Fibroblast of lung (primary cell): ENCODE measurements at regions not wholly inside any gene's neighbourhood (a gene's known extent, or its start where the extent isn't known, plus 50 kb on each side); places are given as distances from the start of the nearest gene placed in this dataset.

Experiments used
- EZH2 ChIP-seq: IDR thresholded peaks from 2 replicates; pipeline ENCODE4 v1.5.1; 2012; ENCODE audit warnings: low read length, control low read depth, mild to moderate bottlenecking; ENCODE audit errors: missing control alignments
- TF ChIP-seq, protein P1 (sequence below), 2 donors: IDR thresholded peaks in 1 of 2; conservative IDR thresholded peaks in 1 of 2; 1 replicate in 1 of 2; 2 replicates in 1 of 2; pipeline ENCODE4 v1.5.1; 2011 to 2012; ENCODE audit warnings: low read length in 2 of 2, control low read depth in 1 of 2, inconsistent platforms in 1 of 2, low read depth in 1 of 2, mild to moderate bottlenecking in 1 of 2

DNA sequence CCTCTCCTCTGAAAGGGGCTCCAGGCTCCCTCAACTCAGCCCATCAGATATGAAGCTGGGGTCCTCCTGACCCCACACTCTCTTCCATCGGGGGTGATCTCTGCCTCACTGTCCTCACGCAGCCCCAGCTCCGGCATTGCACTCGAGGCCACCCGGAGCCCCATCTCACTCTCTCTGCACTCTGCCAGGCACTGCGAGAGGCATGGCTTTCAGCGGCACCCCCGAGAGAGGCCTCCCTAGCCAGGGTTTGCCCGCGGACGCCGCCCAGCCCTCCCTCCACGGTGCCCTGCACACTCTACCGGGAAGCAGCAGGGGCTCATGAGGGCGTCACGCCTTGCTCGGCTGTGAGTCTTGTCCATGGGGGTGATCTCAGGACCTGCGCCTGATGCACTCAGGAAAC, 436.2 kb downstream of the BRD1 start:
- TF ChIP-seq, protein P1, sequence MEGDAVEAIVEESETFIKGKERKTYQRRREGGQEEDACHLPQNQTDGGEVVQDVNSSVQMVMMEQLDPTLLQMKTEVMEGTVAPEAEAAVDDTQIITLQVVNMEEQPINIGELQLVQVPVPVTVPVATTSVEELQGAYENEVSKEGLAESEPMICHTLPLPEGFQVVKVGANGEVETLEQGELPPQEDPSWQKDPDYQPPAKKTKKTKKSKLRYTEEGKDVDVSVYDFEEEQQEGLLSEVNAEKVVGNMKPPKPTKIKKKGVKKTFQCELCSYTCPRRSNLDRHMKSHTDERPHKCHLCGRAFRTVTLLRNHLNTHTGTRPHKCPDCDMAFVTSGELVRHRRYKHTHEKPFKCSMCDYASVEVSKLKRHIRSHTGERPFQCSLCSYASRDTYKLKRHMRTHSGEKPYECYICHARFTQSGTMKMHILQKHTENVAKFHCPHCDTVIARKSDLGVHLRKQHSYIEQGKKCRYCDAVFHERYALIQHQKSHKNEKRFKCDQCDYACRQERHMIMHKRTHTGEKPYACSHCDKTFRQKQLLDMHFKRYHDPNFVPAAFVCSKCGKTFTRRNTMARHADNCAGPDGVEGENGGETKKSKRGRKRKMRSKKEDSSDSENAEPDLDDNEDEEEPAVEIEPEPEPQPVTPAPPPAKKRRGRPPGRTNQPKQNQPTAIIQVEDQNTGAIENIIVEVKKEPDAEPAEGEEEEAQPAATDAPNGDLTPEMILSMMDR (conservative IDR thresholded peaks at IDR 0.05 in 1 of 2, IDR thresholded peaks at IDR 0.05 in 1 of 2; ENCODE audit: low read depth in 1 of 2, low read length in 2 of 2), result no peak
- TF ChIP-seq EZH2, result no peak
